Stimulated activated CD8-positive, alpha-beta memory T cell treated with anti-CD3 and anti-CD28 coated beads, Interleukin-12 subunit alpha, Interleukin-12 subunit beta, amount 100 ng/mL, for 24 hours (primary cell): ENCODE measurements at regions not wholly inside any gene's neighbourhood (a gene's known extent, or its start where the extent isn't known, plus 50 kb on each side); places are given as distances from the start of the nearest gene placed in this dataset.
A peak's percentile ranks its signal among the peaks of the same experiment; 100 is the strongest.

Source experiments
- DNase-seq: peaks from one replicate; pipeline ENCODE4 v3.0.0-alpha.2; 2020; ENCODE audit errors: extremely low read depth

- peak; percentile 41 for DNase-seq
These were observed 212.9 kb upstream of the ARID1B start for GRCh38 chr6:156564127-156564806.

GRCh38 chr6:156563714-156564113 lies 213.5 kb upstream of the ARID1B start:
- DNase-seq, result no peak

- no peak for DNase-seq
These were observed 214.5 kb upstream of the ARID1B start for GRCh38 chr6:156562636-156563035.

GRCh38 chr6:156562019-156562418 lies 215.2 kb upstream of the ARID1B start:
- DNase-seq, result no peak

GRCh38 chr6:156560476-156560875 lies 216.7 kb upstream of the ARID1B start:
- DNase-seq, result no peak

GRCh38 chr6:156559162-156559690 lies 218.0 kb upstream of the ARID1B start:
- DNase-seq, result no peak

GRCh38 chr6:156557911-156558259 lies 219.3 kb upstream of the ARID1B start:
- DNase-seq, result no peak

- DNase-seq, result no peak
These were observed 219.8 kb upstream of the ARID1B start for GRCh38 chr6:156557251-156557910.

GRCh38 chr6:156556811-156557210 lies 220.4 kb upstream of the ARID1B start:
- DNase-seq, result no peak

- no peak for DNase-seq
These were observed 222.1 kb upstream of the ARID1B start for GRCh38 chr6:156555116-156555515.

- DNase-seq, result no peak
These were observed 223.0 kb upstream of the ARID1B start for GRCh38 chr6:156554160-156554559.

- DNase-seq, result no peak
These were observed 224.3 kb upstream of the ARID1B start for GRCh38 chr6:156552849-156553248.

GRCh38 chr6:156550949-156551348 lies 226.2 kb upstream of the ARID1B start:
- DNase-seq, result no peak

- DNase-seq, result no peak
These were observed 231.2 kb upstream of the ARID1B start for GRCh38 chr6:156545931-156546330.

GRCh38 chr6:156545021-156545420 lies 232.2 kb upstream of the ARID1B start:
- DNase-seq, result no peak

- no peak for DNase-seq
These were observed 233.1 kb upstream of the ARID1B start for GRCh38 chr6:156544046-156544445.

GRCh38 chr6:156543431-156543830 lies 233.7 kb upstream of the ARID1B start:
- no peak for DNase-seq

- no peak for DNase-seq
These were observed 238.1 kb upstream of the ARID1B start for GRCh38 chr6:156538875-156539660.

GRCh38 chr6:156534594-156534993 lies 242.6 kb upstream of the ARID1B start:
- no peak for DNase-seq

- DNase-seq, result no peak
These were observed 243.2 kb upstream of the ARID1B start for GRCh38 chr6:156533872-156534524.

- DNase-seq, result no peak
These were observed 251.1 kb upstream of the ARID1B start for GRCh38 chr6:156526081-156526480.

GRCh38 chr6:156525541-156525940 lies 251.6 kb upstream of the ARID1B start:
- DNase-seq, result no peak
